GM19025 (cell line): ENCODE measurements at regions not wholly inside any gene's neighbourhood (a gene's known extent, or its start where the extent isn't known, plus 50 kb on each side); places are given as distances from the start of the nearest gene placed in this dataset.
"Not testable (repeated sequence)": the region's sequence is repeated elsewhere in the genome, so short reads cannot be mapped to it uniquely, and the experiment has no call there.

Experiments used
- ATAC-seq: cut with Tn5 transposase; IDR thresholded peaks from one replicate; pipeline ENCODE4 v1.9.1; 2021; ENCODE audit warnings: mild to moderate bottlenecking, low read depth, moderate library complexity; ENCODE audit not compliant: unreplicated experiment

- no peak for ATAC-seq
Measured at GRCh38 chr15:62857411-62857853, 185.1 kb upstream of the TPM1 start.

GRCh38 chr15:62858343-62858742, 184.2 kb upstream of the TPM1 start:
- no peak for ATAC-seq

- no peak for ATAC-seq
Measured at GRCh38 chr15:62862717-62863116, 179.8 kb upstream of the TPM1 start.

GRCh38 chr15:62866366-62866765, 176.2 kb upstream of the TPM1 start:
- ATAC-seq, result no peak

GRCh38 chr15:62867844-62868243, 174.7 kb upstream of the TPM1 start:
- ATAC-seq, result no peak

- ATAC-seq, result no peak
Measured at GRCh38 chr15:62868507-62868906, 174.0 kb upstream of the TPM1 start.

- ATAC-seq, result no peak
Measured at GRCh38 chr15:62869116-62869515, 173.4 kb upstream of the TPM1 start.

- no peak for ATAC-seq
Measured at GRCh38 chr15:62870216-62870615, 172.3 kb upstream of the TPM1 start.

- not testable (repeated sequence) for ATAC-seq
Measured at GRCh38 chr15:62870701-62871100, 171.8 kb upstream of the TPM1 start.

- no peak for ATAC-seq
Measured at GRCh38 chr15:62873203-62873602, 169.3 kb upstream of the TPM1 start.

GRCh38 chr15:62874064-62874463, 168.5 kb upstream of the TPM1 start:
- ATAC-seq, result no peak

GRCh38 chr15:62874959-62875625, 167.5 kb upstream of the TPM1 start:
- ATAC-seq, result no peak

GRCh38 chr15:62875626-62876021, 166.9 kb upstream of the TPM1 start:
- ATAC-seq, result no peak

- ATAC-seq, result no peak
Measured at GRCh38 chr15:62877276-62877857, 165.2 kb upstream of the TPM1 start.

GRCh38 chr15:62878070-62878469, 164.5 kb upstream of the TPM1 start:
- no peak for ATAC-seq

- ATAC-seq, result no peak
Measured at GRCh38 chr15:62879770-62880169, 162.8 kb upstream of the TPM1 start.

GRCh38 chr15:62880278-62880677, 162.3 kb upstream of the TPM1 start:
- no peak for ATAC-seq

- no peak for ATAC-seq
Measured at GRCh38 chr15:62881056-62881455, 161.5 kb upstream of the TPM1 start.

GRCh38 chr15:62883938-62884479, 158.5 kb upstream of the TPM1 start:
- ATAC-seq, result no peak

- ATAC-seq, result no peak
Measured at GRCh38 chr15:62886431-62887071, 156.0 kb upstream of the TPM1 start.

GRCh38 chr15:62887113-62887570, 155.4 kb upstream of the TPM1 start:
- ATAC-seq, result no peak

- ATAC-seq, result no peak
Measured at GRCh38 chr15:62888623-62889022, 153.9 kb upstream of the TPM1 start.
